Peyer's patch (tissue), 4 donors: ENCODE measurements at regions not wholly inside any gene's neighbourhood (a gene's known extent, or its start where the extent isn't known, plus 50 kb on each side); places are given as distances from the start of the nearest gene placed in this dataset.

Source experiments
- CTCF ChIP-seq, 6 experiments: fragments of 450-650 bp in 4 of 6; fragments of 200-600 bp in 2 of 6; sonication (generic) in 1 of 6; IDR thresholded peaks; one replicate each; pipeline ENCODE4 v1.5.1; 2017 to 2019; ENCODE audit warnings: antibody characterized with exemption in 6 of 6, mild to moderate bottlenecking in 3 of 6, moderate library complexity in 1 of 6
- POLR2A ChIP-seq, 2 donors: fragments of 450-650 bp; IDR thresholded peaks; one replicate each; pipeline ENCODE4 v1.5.1; 2017; ENCODE audit warnings: antibody characterized with exemption in 2 of 2, mild to moderate bottlenecking in 2 of 2, moderate library complexity in 2 of 2

DNA sequence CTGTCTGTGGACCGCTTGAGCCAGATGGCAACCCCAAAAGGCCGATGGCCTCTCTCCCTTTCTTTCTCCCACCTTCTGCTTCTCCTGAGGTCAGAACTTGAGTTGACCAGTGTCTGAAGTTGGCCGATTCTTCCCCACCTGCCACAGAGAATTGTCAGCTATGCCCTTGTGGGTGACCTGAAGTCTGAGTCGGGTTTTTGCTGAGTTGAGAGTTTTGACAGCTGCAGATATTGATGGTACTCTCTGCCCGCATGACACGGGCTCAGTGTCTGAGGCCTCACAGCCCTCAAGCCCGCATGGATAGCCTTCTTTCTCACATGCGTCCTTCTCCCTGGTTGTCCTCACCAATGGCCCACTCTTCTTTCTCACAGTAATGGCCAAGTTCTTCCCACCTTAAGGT lies 111.0 kb downstream of the EFNB1 start:
- TF ChIP-seq CTCF (IDR thresholded peaks at IDR 0.05) (no peak), POLR2A (IDR thresholded peaks at IDR 0.05) (no peak)
